Glomerular endothelial cell (primary cell): ENCODE measurements at regions not wholly inside any gene's neighbourhood (a gene's known extent, or its start where the extent isn't known, plus 50 kb on each side); places are given as distances from the start of the nearest gene placed in this dataset.

ENCODE experiments used
- DNase-seq: peaks from one replicate; pipeline ENCODE4 v3.0.0-alpha.2; 2011; ENCODE audit warnings: low read depth, low spot score; ENCODE audit errors: extremely low read depth

GRCh38 chr21:27695246-27695645 lies 728.4 kb upstream of the ADAMTS5 start:
- DNase-seq: no peak

DNA sequence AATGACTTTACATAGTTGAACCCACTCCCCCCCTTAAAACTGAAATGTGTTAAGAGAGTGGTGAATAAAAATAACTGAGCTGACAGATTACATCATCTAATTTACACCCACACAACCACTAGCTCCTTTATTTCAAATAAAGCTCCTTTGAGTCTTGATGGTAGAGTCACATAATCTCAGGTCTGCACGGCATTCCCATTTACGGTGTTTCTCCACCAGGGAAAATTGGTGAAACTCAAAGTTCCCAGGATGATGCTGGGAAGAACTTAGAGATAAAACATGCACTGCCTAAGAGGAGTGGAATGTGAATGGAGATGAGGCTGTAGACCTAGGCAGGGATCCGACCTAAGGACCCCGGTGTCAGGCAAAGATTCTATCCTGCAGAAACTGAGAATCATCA lies 727.8 kb upstream of the ADAMTS5 start:
- DNase-seq: no peak

GRCh38 chr21:27693376-27693775 lies 726.5 kb upstream of the ADAMTS5 start:
- no peak for DNase-seq

DNA sequence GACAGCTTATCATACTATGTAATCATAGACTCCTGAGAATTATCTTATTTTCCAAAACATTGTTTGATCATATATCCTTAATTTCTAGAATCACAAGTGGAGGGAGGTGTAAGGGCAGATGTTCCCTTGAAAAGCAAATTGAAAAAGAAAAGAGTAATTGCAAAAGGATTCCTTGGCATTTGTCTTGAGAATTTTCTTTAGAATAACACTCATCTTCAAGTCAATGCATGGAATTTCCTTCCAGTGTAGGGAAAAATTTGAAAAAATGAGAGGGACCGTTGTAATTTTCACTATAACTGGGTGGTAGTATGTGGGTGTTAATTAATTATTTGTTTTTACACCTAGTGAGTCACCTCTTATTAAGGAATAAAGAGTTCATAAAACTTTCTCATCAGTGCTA lies 724.6 kb upstream of the ADAMTS5 start:
- DNase-seq: no peak

- no peak for DNase-seq
Measured at GRCh38 chr21:27691006-27691405, 724.1 kb upstream of the ADAMTS5 start.

- no peak for DNase-seq
Measured at GRCh38 chr21:27690426-27690825, 723.5 kb upstream of the ADAMTS5 start.

DNA sequence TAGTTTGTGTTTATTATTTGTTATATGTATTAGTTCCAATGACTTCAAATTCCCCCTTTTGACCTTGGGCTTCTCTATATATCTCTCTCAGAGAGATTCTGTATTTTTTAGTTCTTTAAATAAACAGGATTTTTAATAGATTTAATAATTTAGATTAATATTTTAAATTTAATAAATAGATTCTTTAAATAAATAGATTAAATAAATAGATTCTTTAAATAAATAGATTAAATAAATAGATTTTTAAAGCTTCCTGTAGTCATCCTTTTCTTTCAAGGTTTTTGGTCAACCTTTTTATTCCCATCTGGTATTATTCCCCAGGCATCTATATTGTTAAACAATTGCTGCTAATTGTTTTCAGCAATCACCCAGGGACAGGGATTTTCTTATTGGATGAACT lies 721.9 kb upstream of the ADAMTS5 start:
- DNase-seq: no peak

- no peak for DNase-seq
Measured at GRCh38 chr21:27683292-27683691, 716.4 kb upstream of the ADAMTS5 start.

DNA sequence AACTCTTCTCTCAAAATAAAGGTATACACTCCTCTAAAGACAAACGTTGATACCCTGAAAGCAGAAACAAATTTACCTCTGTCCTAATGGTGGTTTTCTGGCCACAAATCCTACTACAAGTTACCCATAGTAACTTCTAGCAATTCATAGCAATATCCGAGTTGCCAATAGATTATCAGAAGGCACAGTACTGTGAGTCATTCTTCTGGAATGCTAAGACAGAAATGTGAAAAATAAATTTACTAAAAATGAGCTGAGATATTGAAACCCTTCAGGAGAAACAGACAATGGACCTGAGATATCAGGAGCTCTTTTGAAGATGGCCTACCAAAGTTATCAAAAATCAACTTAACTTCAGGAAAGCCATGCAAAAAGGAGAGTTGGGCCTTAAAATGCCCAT lies 715.0 kb upstream of the ADAMTS5 start:
- peak; percentile 22 for DNase-seq

DNA sequence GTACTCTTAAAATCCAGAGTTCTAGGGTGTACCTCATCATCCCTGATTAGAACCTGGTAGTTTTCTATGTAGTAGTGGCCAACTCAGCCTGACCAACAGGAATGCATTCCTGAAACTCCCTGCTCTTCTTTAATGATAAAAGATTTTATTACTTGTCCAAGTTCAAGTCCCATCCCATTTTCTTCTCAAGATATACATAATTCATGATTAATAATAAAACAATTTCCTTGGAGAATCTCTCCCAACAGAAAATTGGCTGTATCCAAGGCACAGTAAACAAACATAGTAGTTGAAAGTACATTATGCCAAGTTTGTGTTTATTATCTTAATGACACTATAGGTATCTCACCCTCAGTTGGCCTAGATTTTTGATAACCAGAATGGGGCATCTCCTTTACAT lies 714.1 kb upstream of the ADAMTS5 start:
- DNase-seq: no peak

- no peak for DNase-seq
Measured at GRCh38 chr21:27680181-27680580, 713.3 kb upstream of the ADAMTS5 start.

GRCh38 chr21:27678511-27678910 lies 711.6 kb upstream of the ADAMTS5 start:
- no peak for DNase-seq

DNA sequence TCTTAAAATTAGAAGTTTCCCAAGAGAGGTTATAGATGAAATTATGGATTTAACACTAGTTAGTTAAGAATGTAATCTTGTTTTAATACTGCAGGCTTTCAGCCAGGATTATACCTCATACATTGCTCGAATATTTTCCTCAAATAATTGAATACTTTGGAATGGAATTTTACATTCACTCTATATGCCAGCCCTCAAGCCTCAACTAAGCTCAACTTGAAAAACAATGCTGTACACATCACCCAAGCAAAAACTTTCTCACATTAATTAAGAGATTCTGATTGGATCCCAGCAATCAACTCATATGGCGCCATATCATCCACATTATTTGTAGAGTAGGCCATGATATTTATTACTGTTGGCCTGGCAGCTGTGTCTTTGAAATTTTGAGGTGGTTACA lies 710.7 kb upstream of the ADAMTS5 start:
- no peak for DNase-seq

- DNase-seq: no peak
Measured at GRCh38 chr21:27675306-27675705, 708.4 kb upstream of the ADAMTS5 start.

GRCh38 chr21:27674041-27674615 lies 707.2 kb upstream of the ADAMTS5 start:
- DNase-seq: no peak

DNA sequence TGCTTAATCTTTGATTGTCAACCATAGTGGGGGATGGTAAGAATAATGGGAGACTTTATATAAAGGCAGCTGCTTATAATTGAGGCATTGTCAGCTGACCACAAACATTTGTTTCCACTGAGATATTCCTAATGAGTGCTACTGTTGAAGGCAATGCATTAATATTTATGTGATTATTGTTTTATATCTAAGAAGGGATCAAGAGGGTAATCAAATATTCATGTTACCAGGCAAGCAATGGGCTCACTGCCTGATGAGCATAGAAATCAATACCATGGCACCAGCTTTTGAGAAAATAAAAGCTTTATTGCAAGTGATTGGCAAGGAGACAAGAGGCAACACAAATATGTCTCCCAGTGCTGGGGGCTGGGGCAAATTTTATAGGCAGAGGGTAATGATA lies 706.7 kb upstream of the ADAMTS5 start:
- no peak for DNase-seq

- DNase-seq: no peak
Measured at GRCh38 chr21:27671207-27671606, 704.3 kb upstream of the ADAMTS5 start.

- DNase-seq: no peak
Measured at GRCh38 chr21:27653481-27653880, 686.6 kb upstream of the ADAMTS5 start.

DNA sequence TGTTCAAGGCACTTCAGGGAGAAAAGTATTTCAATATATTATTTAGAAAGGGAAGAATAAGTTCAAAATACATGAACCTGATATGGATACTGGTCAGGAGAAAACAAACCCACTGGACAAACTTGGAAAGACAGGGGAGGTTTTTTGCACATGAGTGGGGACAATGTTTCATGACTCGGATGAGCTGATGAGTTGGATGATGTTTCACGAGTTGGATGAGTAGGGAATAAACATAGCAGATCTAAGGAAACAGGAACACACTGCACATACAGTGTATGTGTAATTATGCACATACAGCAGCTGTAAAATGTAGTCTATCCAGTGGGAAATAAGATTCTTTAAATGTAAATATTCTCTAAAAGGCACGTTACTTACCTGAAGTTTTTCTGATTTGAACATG lies 682.9 kb upstream of the ADAMTS5 start:
- no peak for DNase-seq

DNA sequence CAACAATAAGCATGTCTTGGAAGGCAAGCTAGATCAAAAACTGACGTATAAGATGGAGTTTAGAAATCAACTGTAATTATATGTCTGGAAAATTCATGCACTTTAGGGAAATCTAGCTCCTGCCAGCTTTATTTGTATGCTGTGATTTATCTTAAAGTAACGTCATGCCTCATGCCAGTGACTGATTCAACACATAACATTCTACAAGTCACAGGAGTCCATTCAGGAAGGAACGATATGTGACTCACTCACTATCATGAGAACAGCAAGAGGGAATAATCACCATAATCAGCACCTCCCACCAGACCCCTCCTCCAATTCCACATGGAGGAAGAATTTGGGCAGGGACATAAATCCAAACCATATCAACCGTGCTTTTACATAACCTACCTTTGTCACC lies 682.4 kb upstream of the ADAMTS5 start:
- peak; percentile 71 for DNase-seq

- peak; percentile 68 for DNase-seq
Measured at GRCh38 chr21:27648560-27648959, 681.7 kb upstream of the ADAMTS5 start.

DNA sequence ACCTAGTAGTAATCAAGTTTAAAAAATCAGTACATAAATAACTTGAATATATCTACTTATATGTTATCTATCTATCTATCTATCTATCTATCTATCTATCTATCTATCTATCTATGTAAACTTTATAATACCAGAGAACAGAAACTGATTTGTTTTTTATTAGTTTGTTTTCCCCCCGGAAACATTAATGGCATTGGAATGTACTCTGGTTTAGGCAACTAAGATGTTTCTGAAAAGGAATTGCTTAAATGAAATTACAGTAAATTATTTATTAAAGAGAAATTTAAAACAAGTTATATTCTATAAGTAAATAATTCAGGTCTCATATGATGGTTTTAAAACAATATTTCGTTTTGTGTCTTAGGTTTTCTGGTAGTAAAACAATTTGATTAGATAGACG lies 681.0 kb upstream of the ADAMTS5 start:
- DNase-seq: no peak

- DNase-seq: no peak
Measured at GRCh38 chr21:27647401-27647800, 680.5 kb upstream of the ADAMTS5 start.
